ENCODE measurements at regions not wholly inside any gene's neighbourhood (a gene's known extent, or its start where the extent isn't known, plus 50 kb on each side); places are given as distances from the start of the nearest gene placed in this dataset.

GRCh38 chr7:12929476-12930140 lies 242.2 kb downstream of the ARL4A start:
- TF ChIP-seq, protein P1, sequence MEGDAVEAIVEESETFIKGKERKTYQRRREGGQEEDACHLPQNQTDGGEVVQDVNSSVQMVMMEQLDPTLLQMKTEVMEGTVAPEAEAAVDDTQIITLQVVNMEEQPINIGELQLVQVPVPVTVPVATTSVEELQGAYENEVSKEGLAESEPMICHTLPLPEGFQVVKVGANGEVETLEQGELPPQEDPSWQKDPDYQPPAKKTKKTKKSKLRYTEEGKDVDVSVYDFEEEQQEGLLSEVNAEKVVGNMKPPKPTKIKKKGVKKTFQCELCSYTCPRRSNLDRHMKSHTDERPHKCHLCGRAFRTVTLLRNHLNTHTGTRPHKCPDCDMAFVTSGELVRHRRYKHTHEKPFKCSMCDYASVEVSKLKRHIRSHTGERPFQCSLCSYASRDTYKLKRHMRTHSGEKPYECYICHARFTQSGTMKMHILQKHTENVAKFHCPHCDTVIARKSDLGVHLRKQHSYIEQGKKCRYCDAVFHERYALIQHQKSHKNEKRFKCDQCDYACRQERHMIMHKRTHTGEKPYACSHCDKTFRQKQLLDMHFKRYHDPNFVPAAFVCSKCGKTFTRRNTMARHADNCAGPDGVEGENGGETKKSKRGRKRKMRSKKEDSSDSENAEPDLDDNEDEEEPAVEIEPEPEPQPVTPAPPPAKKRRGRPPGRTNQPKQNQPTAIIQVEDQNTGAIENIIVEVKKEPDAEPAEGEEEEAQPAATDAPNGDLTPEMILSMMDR (conservative IDR thresholded peaks at IDR 0.05) = no peak
- no peak for TF ChIP-seq EZH2 (IDR thresholded peaks at IDR 0.05; ENCODE audit: low read depth)

Measured in PC-9 (cell line).